B cell (primary cell): ENCODE measurements at regions not wholly inside any gene's neighbourhood (a gene's known extent, or its start where the extent isn't known, plus 50 kb on each side); places are given as distances from the start of the nearest gene placed in this dataset.

Source experiments
- CTCF ChIP-seq: fragments of 200-600 bp; IDR thresholded peaks from one replicate; pipeline ENCODE4 v1.8.0; 2022; ENCODE audit warnings: antibody characterized with exemption, mild to moderate bottlenecking
- EZH2 ChIP-seq: IDR thresholded peaks from 2 replicates; pipeline ENCODE4 v1.6.1; 2012; ENCODE audit warnings: borderline replicate concordance, low read depth, mild to moderate bottlenecking, moderate library complexity, low read length; ENCODE audit not compliant: insufficient read depth, poor library complexity, severe bottlenecking

- TF ChIP-seq CTCF = no peak
- TF ChIP-seq EZH2 = no peak
These were observed 508.9 kb upstream of the ADAMTS9 start for GRCh38 chr3:65196663-65197062.
